GM21529 (cell line): ENCODE measurements at regions not wholly inside any gene's neighbourhood (a gene's known extent, or its start where the extent isn't known, plus 50 kb on each side); places are given as distances from the start of the nearest gene placed in this dataset.

ENCODE experiments used
- ATAC-seq: cut with Tn5 transposase; IDR thresholded peaks from one replicate; pipeline ENCODE4 v1.9.1; 2021; ENCODE audit not compliant: unreplicated experiment

- no peak for ATAC-seq
Observed at GRCh38 chr4:112982680-112983079, 66.8 kb upstream of the ANK2 start.

GRCh38 chr4:112994732-112995464 is 54.6 kb upstream of the ANK2 start:
- ATAC-seq = no peak
